ENCODE measurements at regions not wholly inside any gene's neighbourhood (a gene's known extent, or its start where the extent isn't known, plus 50 kb on each side); places are given as distances from the start of the nearest gene placed in this dataset.
"Not testable (repeated sequence)": the region's sequence is repeated elsewhere in the genome, so short reads cannot be mapped to it uniquely, and the experiment has no call there.

DNA sequence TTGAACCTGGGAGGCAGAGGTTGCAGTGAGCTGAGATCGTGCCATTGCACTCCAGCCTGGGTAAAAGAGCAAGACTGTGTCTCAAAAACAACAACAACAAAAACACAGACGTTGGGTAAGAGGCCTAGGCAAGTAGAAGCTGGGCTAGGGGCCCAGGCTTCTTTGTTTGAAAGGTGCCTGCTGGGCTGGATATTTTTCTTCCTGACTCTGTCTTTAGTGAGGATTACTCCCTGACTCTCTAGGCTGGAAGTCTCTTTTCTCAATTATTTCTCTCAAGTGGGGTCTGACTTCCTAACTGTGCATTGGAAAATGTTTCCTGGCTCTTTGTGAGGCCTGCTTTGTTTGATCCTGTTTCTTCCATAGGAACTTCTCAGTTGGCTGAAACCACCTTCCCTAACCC, 76.5 kb upstream of the DTNBP1 start:
- no peak overlapping the region for H3K4me3 ChIP-seq
- no peak overlapping the region for H3K27ac ChIP-seq
- CTCF ChIA-PET: no interaction called here
- H3K4me1 ChIP-seq: no peaks in the 10 kb centered on the region
- TF ChIP-seq ESRRA (IDR thresholded peaks at IDR 0.05; ENCODE audit: borderline replicate concordance, low read length): no peak
- TF ChIP-seq HEYL (CRISPR knock-in tag; IDR thresholded peaks at IDR 0.05): no peak
- no peak for TF ChIP-seq KDM5A (IDR thresholded peaks at IDR 0.05)
- no peak for TF ChIP-seq RNF2 (IDR thresholded peaks at IDR 0.05; ENCODE audit: borderline replicate concordance, low read depth)
- TF ChIP-seq PHF8 (IDR thresholded peaks at IDR 0.05; ENCODE audit: borderline replicate concordance, low read depth): no peak
- TF ChIP-seq SREBF2 (IDR thresholded peaks at IDR 0.05): no peak
- TF ChIP-seq POLR2A (IDR thresholded peaks at IDR 0.05; ENCODE audit: low read length): no peak
- TF ChIP-seq, protein P1, sequence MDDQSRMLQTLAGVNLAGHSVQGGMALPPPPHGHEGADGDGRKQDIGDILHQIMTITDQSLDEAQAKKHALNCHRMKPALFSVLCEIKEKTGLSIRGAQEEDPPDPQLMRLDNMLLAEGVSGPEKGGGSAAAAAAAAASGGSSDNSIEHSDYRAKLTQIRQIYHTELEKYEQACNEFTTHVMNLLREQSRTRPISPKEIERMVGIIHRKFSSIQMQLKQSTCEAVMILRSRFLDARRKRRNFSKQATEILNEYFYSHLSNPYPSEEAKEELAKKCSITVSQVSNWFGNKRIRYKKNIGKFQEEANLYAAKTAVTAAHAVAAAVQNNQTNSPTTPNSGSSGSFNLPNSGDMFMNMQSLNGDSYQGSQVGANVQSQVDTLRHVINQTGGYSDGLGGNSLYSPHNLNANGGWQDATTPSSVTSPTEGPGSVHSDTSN (IDR thresholded peaks at IDR 0.05): no peak
- no peak for TF ChIP-seq TFCP2L1 (CRISPR knock-in tag; IDR thresholded peaks at IDR 0.05)
- TF ChIP-seq FOSL2 (IDR thresholded peaks at IDR 0.05): no peak
- TF ChIP-seq FOSL2 (CRISPR knock-in tag; IDR thresholded peaks at IDR 0.05): no peak
- no peak for TF ChIP-seq RAD21 (conservative IDR thresholded peaks at IDR 0.05 in 1 of 2, IDR thresholded peaks at IDR 0.05 in 1 of 2)
- TF ChIP-seq POLR2AphosphoS2 (conservative IDR thresholded peaks at IDR 0.05; ENCODE audit: low read length): no peak
- TF ChIP-seq HOXB13 (CRISPR knock-in tag; IDR thresholded peaks at IDR 0.05; ENCODE audit: low read depth): no peak
- no peak for TF ChIP-seq CBX2 (IDR thresholded peaks at IDR 0.05; ENCODE audit: borderline replicate concordance, low read depth)
- WGBS (ENCODE audit: missing lambda C conversion rate): 20% methylated on average over 2 of the region's 2 CpGs
- H3K9me3 ChIP-seq: no peaks in the 10 kb centered on the region
- DNase-seq (ENCODE audit: low read depth in 1 of 2, low spot score in 1 of 2) (no peak), FAIRE-seq (no peak), ATAC-seq (no peak)
- no peak overlapping the region for H3K4me2 ChIP-seq
- POLR2A ChIA-PET: no interaction called here

DNA sequence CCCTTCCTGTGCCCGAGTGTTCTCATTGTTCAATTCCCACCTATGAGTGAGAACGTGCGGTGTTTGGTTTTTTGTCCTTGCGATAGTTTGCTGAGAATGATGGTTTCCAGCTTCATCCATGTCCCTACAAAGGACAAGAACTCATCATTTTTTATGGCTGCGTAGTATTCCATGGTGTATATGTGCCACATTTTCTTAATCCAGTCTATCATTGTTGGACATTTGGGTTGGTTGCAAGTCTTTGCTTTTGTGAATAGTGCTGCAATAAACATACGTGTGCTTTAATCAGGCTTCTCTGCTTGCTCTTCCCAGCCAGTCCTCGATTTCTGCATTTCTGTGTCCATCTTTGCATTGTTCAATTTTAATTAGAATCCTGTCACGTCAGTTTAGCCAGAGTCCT, 75.4 kb upstream of the DTNBP1 start:
- CTCF ChIA-PET; H3K4me2 ChIP-seq; DNase-seq (ENCODE audit: low read depth in 1 of 2, low spot score in 1 of 2); POLR2A ChIA-PET; H3K4me1 ChIP-seq; H3K9me3 ChIP-seq; FAIRE-seq; H3K4me3 ChIP-seq; H3K27ac ChIP-seq; ATAC-seq: not testable (repeated sequence)
- 64% methylated on average over 7 of the region's 8 CpGs for WGBS (ENCODE audit: missing lambda C conversion rate)

DNA sequence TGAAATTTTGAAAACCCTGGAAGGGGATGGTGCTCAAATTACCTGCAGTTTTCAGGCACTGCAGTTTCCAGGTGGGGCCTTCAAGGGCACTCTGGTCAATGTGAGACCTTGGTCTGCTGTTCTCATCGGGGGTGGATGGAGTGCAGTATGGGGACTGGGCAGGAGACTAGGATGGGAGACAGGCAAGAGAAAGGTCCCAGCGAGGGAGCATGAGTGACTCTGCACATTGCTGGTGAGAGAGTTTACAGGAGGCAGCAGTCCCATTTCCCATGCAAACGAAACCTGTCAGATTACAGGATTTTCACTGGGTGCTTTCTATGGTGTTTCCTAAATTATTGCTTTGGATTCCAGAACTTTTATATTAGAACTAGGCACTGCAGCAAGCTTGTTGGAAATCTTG, 73.5 kb upstream of the DTNBP1 start:
- ATAC-seq (no peak; a peak in 1 of 6 replicates), FAIRE-seq (no peak), DNase-seq (ENCODE audit: low read depth in 1 of 2, low spot score in 1 of 2) (no peak)
- TF ChIP-seq JUNB (IDR thresholded peaks at IDR 0.05) (no peak), FOSL2 (IDR thresholded peaks at IDR 0.05) (no peak), FOSL2 (CRISPR knock-in tag; IDR thresholded peaks at IDR 0.05) (no peak), RNF2 (IDR thresholded peaks at IDR 0.05; ENCODE audit: borderline replicate concordance, low read depth) (no peak), RAD21 (conservative IDR thresholded peaks at IDR 0.05 in 1 of 2, IDR thresholded peaks at IDR 0.05 in 1 of 2) (no peak), MAZ (IDR thresholded peaks at IDR 0.05; ENCODE audit: borderline replicate concordance, low read depth, low read length) (no peak)
- TF ChIP-seq, protein P2, sequence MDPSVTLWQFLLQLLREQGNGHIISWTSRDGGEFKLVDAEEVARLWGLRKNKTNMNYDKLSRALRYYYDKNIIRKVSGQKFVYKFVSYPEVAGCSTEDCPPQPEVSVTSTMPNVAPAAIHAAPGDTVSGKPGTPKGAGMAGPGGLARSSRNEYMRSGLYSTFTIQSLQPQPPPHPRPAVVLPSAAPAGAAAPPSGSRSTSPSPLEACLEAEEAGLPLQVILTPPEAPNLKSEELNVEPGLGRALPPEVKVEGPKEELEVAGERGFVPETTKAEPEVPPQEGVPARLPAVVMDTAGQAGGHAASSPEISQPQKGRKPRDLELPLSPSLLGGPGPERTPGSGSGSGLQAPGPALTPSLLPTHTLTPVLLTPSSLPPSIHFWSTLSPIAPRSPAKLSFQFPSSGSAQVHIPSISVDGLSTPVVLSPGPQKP (IDR thresholded peaks at IDR 0.05; ENCODE audit: low read depth, low read length): no peak
- TF ChIP-seq, protein P3, sequence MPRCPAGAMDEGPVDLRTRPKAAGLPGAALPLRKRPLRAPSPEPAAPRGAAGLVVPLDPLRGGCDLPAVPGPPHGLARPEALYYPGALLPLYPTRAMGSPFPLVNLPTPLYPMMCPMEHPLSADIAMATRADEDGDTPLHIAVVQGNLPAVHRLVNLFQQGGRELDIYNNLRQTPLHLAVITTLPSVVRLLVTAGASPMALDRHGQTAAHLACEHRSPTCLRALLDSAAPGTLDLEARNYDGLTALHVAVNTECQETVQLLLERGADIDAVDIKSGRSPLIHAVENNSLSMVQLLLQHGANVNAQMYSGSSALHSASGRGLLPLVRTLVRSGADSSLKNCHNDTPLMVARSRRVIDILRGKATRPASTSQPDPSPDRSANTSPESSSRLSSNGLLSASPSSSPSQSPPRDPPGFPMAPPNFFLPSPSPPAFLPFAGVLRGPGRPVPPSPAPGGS (IDR thresholded peaks at IDR 0.05): no peak
- TF ChIP-seq, protein P4, sequence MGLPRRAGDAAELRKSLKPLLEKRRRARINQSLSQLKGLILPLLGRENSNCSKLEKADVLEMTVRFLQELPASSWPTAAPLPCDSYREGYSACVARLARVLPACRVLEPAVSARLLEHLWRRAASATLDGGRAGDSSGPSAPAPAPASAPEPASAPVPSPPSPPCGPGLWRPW (IDR thresholded peaks at IDR 0.05): no peak
- CTCF ChIA-PET: no interaction called here
- Histone ChIP-seq H3K4me2 (no peak overlapping the region), H3K4me3 (no peak overlapping the region), H3K9me3 (no peaks in the 10 kb centered on the region), H3K4me1 (no peaks in the 10 kb centered on the region), H3K27ac (no peak overlapping the region)
- WGBS (ENCODE audit: missing lambda C conversion rate): 58% methylated on average over 3 of the region's 3 CpGs
- POLR2A ChIA-PET: no interaction called here

All from A549 (cell line).